ENCODE measurements at regions not wholly inside any gene's neighbourhood (a gene's known extent, or its start where the extent isn't known, plus 50 kb on each side); places are given as distances from the start of the nearest gene placed in this dataset.

GRCh38 chr14:22039938-22040780 is 366.5 kb upstream of the OR4E1 start:
- DNase-seq (ENCODE audit: low spot score): no peak

GRCh38 chr14:22036541-22037239 is 363.1 kb upstream of the OR4E1 start:
- DNase-seq (ENCODE audit: low spot score): no peak

GRCh38 chr14:22026527-22026926 is 352.9 kb upstream of the OR4E1 start:
- no peak for DNase-seq (ENCODE audit: low spot score)

GRCh38 chr14:22025879-22026278 is 352.3 kb upstream of the OR4E1 start:
- no peak for DNase-seq (ENCODE audit: low spot score)

GRCh38 chr14:22024137-22024536 is 350.5 kb upstream of the OR4E1 start:
- no peak for DNase-seq (ENCODE audit: low spot score)

- DNase-seq (ENCODE audit: low spot score): no peak
These were observed 345.3 kb upstream of the OR4E1 start for GRCh38 chr14:22018890-22019289.

GRCh38 chr14:22012452-22012851 is 338.8 kb upstream of the OR4E1 start:
- no peak for DNase-seq (ENCODE audit: low spot score)

GRCh38 chr14:22011253-22011642 is 337.6 kb upstream of the OR4E1 start:
- DNase-seq (ENCODE audit: low spot score): no peak

GRCh38 chr14:22010545-22011252 is 337.1 kb upstream of the OR4E1 start:
- DNase-seq (ENCODE audit: low spot score): no peak

- DNase-seq (ENCODE audit: low spot score): no peak
These were observed 335.1 kb upstream of the OR4E1 start for GRCh38 chr14:22008766-22009165.

- DNase-seq (ENCODE audit: low spot score): no peak
These were observed 334.3 kb upstream of the OR4E1 start for GRCh38 chr14:22007784-22008412.

- DNase-seq (ENCODE audit: low spot score): no peak
These were observed 333.7 kb upstream of the OR4E1 start for GRCh38 chr14:22007363-22007762.

GRCh38 chr14:22003461-22003860 is 329.8 kb upstream of the OR4E1 start:
- no peak for DNase-seq (ENCODE audit: low spot score)

- no peak for DNase-seq (ENCODE audit: low spot score)
These were observed 329.3 kb upstream of the OR4E1 start for GRCh38 chr14:22002860-22003284.

- no peak for DNase-seq (ENCODE audit: low spot score)
These were observed 325.8 kb upstream of the OR4E1 start for GRCh38 chr14:21999402-21999801.

- no peak for DNase-seq (ENCODE audit: low spot score)
These were observed 323.7 kb upstream of the OR4E1 start for GRCh38 chr14:21997300-21997699.

GRCh38 chr14:21995332-21995731 is 321.7 kb upstream of the OR4E1 start:
- DNase-seq (ENCODE audit: low spot score): no peak

GRCh38 chr14:21993837-21994236 is 320.2 kb upstream of the OR4E1 start:
- no peak for DNase-seq (ENCODE audit: low spot score)

GRCh38 chr14:21993070-21993469 is 319.5 kb upstream of the OR4E1 start:
- no peak for DNase-seq (ENCODE audit: low spot score)

GRCh38 chr14:21991130-21991529 is 317.5 kb upstream of the OR4E1 start:
- no peak for DNase-seq (ENCODE audit: low spot score)

- DNase-seq (ENCODE audit: low spot score): no peak
These were observed 316.5 kb upstream of the OR4E1 start for GRCh38 chr14:21990116-21990515.

GRCh38 chr14:21989090-21989489 is 315.5 kb upstream of the OR4E1 start:
- no peak for DNase-seq (ENCODE audit: low spot score)

All from hematopoietic multipotent progenitor cell treated with erythropoietin and hydrocortisone succinate and interleukin-3 and kit ligand, for 17 days (in vitro differentiated cells).